Lower leg skin (tissue), 4 donors: ENCODE measurements at regions not wholly inside any gene's neighbourhood (a gene's known extent, or its start where the extent isn't known, plus 50 kb on each side); places are given as distances from the start of the nearest gene placed in this dataset.
"Not testable (repeated sequence)": the region's sequence is repeated elsewhere in the genome, so short reads cannot be mapped to it uniquely, and the experiment has no call there.

ENCODE experiments used
- DNase-seq, 2 donors: peaks; one replicate each; pipeline ENCODE4 v3.0.0-alpha.2; 2019; ENCODE audit warnings: low spot score in 2 of 2
- H3K4me3 ChIP-seq: fragments of 200-600 bp; sonication (generic); 2 replicates; pipeline ENCODE4 v1.5.1; 2017; ENCODE audit warnings: mild to moderate bottlenecking, low read depth; ENCODE audit not compliant: poor library complexity, severe bottlenecking
- CTCF ChIP-seq, 3 donors: fragments of 450-650 bp; IDR thresholded peaks; one replicate each; pipeline ENCODE4 v1.5.1; 2016; ENCODE audit warnings: antibody characterized with exemption in 3 of 3, mild to moderate bottlenecking in 3 of 3, moderate library complexity in 2 of 3
- POLR2A ChIP-seq, 2 donors: fragments of 450-650 bp; IDR thresholded peaks; one replicate each; pipeline ENCODE4 v1.6.1; 2016 to 2017; ENCODE audit warnings: antibody characterized with exemption in 2 of 2, mild to moderate bottlenecking in 1 of 2, moderate library complexity in 1 of 2
- WGBS, 2 donors: methylation state at CpG; one replicate each; pipeline ENCODE4 v1.1.5; 2018; 5-methylcytosine and 5-hydroxymethylcytosine counted together
- intact Hi-C: fragments of 100-400 bp; cut with DNase I; formaldehyde crosslinking; loops from one replicate; pipeline ENCODE4 v1.15.0; 2023; ENCODE audit warnings: low total_unique reads

GRCh38 chr4:67327245-67328017 lies 217.9 kb downstream of the CENPC start:
- peak; percentile 64 to 85 for DNase-seq
- TF ChIP-seq CTCF (IDR thresholded peaks at IDR 0.05) (no peak), POLR2A (IDR thresholded peaks at IDR 0.05) (no peak)
- intact Hi-C loops = no loop called here
- WGBS, 2 donors = 4 to 5% methylated on average over 6 of the region's 6 CpGs
- H3K4me3 ChIP-seq = no peak overlapping the region

- DNase-seq = no peak
- no peak overlapping the region for H3K4me3 ChIP-seq
- intact Hi-C loops = no loop called here
- 23 to 31% methylated on average over 2 of the region's 2 CpGs for WGBS, 2 donors
- TF ChIP-seq POLR2A (IDR thresholded peaks at IDR 0.05) = no peak
- TF ChIP-seq CTCF (IDR thresholded peaks at IDR 0.05) = no peak
Observed at GRCh38 chr4:67325791-67326190, 219.5 kb downstream of the CENPC start.

- peak in 1 of 2 donors; percentile 33 for DNase-seq
- TF ChIP-seq POLR2A (IDR thresholded peaks at IDR 0.05) = no peak
- no peak for TF ChIP-seq CTCF (IDR thresholded peaks at IDR 0.05)
- 42 to 47% methylated on average over 3 of the region's 3 CpGs for WGBS, 2 donors
- no peak overlapping the region for H3K4me3 ChIP-seq
- intact Hi-C loops = no loop called here
Observed at GRCh38 chr4:67320645-67321044, 224.7 kb downstream of the CENPC start.

GRCh38 chr4:67319607-67320006 lies 225.7 kb downstream of the CENPC start:
- intact Hi-C loops = not testable (repeated sequence)

GRCh38 chr4:67300497-67301185 lies 244.7 kb downstream of the CENPC start:
- intact Hi-C loops, H3K4me3 ChIP-seq, DNase-seq: not testable (repeated sequence)
- WGBS, 2 donors = 86% methylated on average over 11 of the region's 11 CpGs

More at GRCh38 chr4:67319607-67320006, 225.7 kb downstream of the CENPC start:
- 91 to 94% methylated on average over 6 of the region's 6 CpGs for WGBS, 2 donors
- not testable (repeated sequence) for H3K4me3 ChIP-seq, DNase-seq

- no peak overlapping the region for H3K4me3 ChIP-seq
- WGBS, 2 donors = 36 to 44% methylated on average over 2 of the region's 2 CpGs
- intact Hi-C loops = no loop called here
- DNase-seq = no peak
- TF ChIP-seq POLR2A (IDR thresholded peaks at IDR 0.05) = no peak
- TF ChIP-seq CTCF (IDR thresholded peaks at IDR 0.05) = no peak
Observed at GRCh38 chr4:67292636-67293035, 252.7 kb downstream of the CENPC start.
